B cell (primary cell): ENCODE measurements at regions not wholly inside any gene's neighbourhood (a gene's known extent, or its start where the extent isn't known, plus 50 kb on each side); places are given as distances from the start of the nearest gene placed in this dataset.

Experiments
- ATAC-seq: fragments of 200-7000 bp; cut with Tn5 transposase; one replicate; pipeline ENCODE4 v1.10.0; 2021; ENCODE audit warnings: low read depth, mild to moderate bottlenecking, moderate number of reproducible peaks, moderate library complexity
- CTCF ChIA-PET: fragments of 350-600 bp; sonication (Branson Sonifier 250); formaldehyde crosslinking; loops from one replicate; lab custom pipeline; 2021; ENCODE audit warnings: antibody characterized with exemption, inconsistent platforms; lab: Charles Lee
- POLR2A ChIA-PET: fragments of 350-600 bp; sonication (Branson Sonifier 250); formaldehyde crosslinking; loops from one replicate; lab custom pipeline; 2021; ENCODE audit warnings: antibody characterized with exemption; lab: Charles Lee
- DNase-seq: peaks from one replicate; pipeline ENCODE4 v3.0.0; 2013
- H2AFZ ChIP-seq: 2 replicates; pipeline ENCODE4 v1.6.1; 2012; ENCODE audit warnings: mild to moderate bottlenecking, low read depth, low read length; ENCODE audit not compliant: insufficient read depth, poor library complexity, severe bottlenecking
- H3K27ac ChIP-seq, 2 donors: 1 replicate in 1 of 2; 2 replicates in 1 of 2; pipeline ENCODE4 v1.5.1; 2012 to 2013; ENCODE audit warnings: low read length in 2 of 2, mild to moderate bottlenecking in 2 of 2, moderate library complexity in 1 of 2
- H3K27me3 ChIP-seq, 4 experiments: fragments of 200-600 bp in 1 of 4; sonication (generic) in 1 of 4; replicated peaks in 1 of 4; 1 replicate in 2 of 4; 2 replicates in 2 of 4; pipeline versions ENCODE4 v1.6.1 to v1.7.0; 2013 to 2016; ENCODE audit warnings: low read length in 3 of 4, mild to moderate bottlenecking in 2 of 4, mixed read lengths in 1 of 4, moderate library complexity in 1 of 4; ENCODE audit not compliant: insufficient read depth in 4 of 4, control insufficient read depth in 3 of 4; ENCODE audit errors: control extremely low read depth in 1 of 4
- H3K36me3 ChIP-seq, 2 experiments: replicated peaks in 1 of 2; 1 replicate in 1 of 2; 2 replicates in 1 of 2; pipeline versions ENCODE4 v1.6.1 to v1.7.1; 2013; ENCODE audit warnings: low read length in 1 of 2; ENCODE audit not compliant: insufficient read depth in 2 of 2, control insufficient read depth in 1 of 2; ENCODE audit errors: control extremely low read depth in 1 of 2, extremely low read depth in 1 of 2
- H3K4me1 ChIP-seq, 2 donors: fragments of 200-600 bp in 1 of 2; sonication (generic) in 1 of 2; 1 replicate in 1 of 2; 2 replicates in 1 of 2; pipeline versions ENCODE4 v1.5.1 to v1.6.1; 2013 to 2017; ENCODE audit warnings: low read length in 2 of 2; ENCODE audit not compliant: control insufficient read depth in 2 of 2, insufficient read depth in 2 of 2
- H3K4me2 ChIP-seq: replicated peaks from 2 replicates; pipeline ENCODE3; 2012; ENCODE audit warnings: mild to moderate bottlenecking, low read depth, low read length; ENCODE audit not compliant: poor library complexity, severe bottlenecking
- H3K4me3 ChIP-seq, 5 experiments: fragments of 200-600 bp in 1 of 5; sonication (generic) in 1 of 5; 1 replicate in 3 of 5; 2 replicates in 2 of 5; pipeline versions ENCODE4 v1.5.1 to v1.7.0; 2011 to 2016; ENCODE audit warnings: low read length in 4 of 5, mild to moderate bottlenecking in 4 of 5, low read depth in 2 of 5, control low read depth in 1 of 5, moderate library complexity in 1 of 5; ENCODE audit not compliant: insufficient read depth in 1 of 5; ENCODE audit errors: control extremely low read depth in 1 of 5, extremely low read depth in 1 of 5
- H3K79me2 ChIP-seq: fragments of 200-600 bp; sonication (generic); one replicate; pipeline ENCODE4 v1.6.0; 2016; ENCODE audit warnings: low read length; ENCODE audit not compliant: control insufficient read depth, insufficient read depth
- H3K9ac ChIP-seq: fragments of 200-600 bp; sonication (generic); 2 replicates; pipeline ENCODE4 v1.6.1; 2017; ENCODE audit warnings: mild to moderate bottlenecking, low read length, moderate library complexity
- H3K9me3 ChIP-seq, 3 donors: one replicate each; pipeline versions ENCODE4 v1.6.1 to v1.7.1; 2013; ENCODE audit warnings: low read length in 2 of 3; ENCODE audit not compliant: control insufficient read depth in 2 of 3, insufficient read depth in 1 of 3; ENCODE audit errors: control extremely low read depth in 1 of 3
- H4K20me1 ChIP-seq: 2 replicates; pipeline ENCODE4 v1.6.0; 2012; ENCODE audit warnings: mild to moderate bottlenecking, low read length; ENCODE audit not compliant: insufficient read depth, control insufficient read depth, poor library complexity, severe bottlenecking
- H3K27ac Mint-ChIP-seq: one replicate; pipeline ENCODE4 v1.8.0; 2021; ENCODE audit warnings: mixed read lengths
- H3K27me3 Mint-ChIP-seq: one replicate; pipeline ENCODE4 v1.8.0; 2021; ENCODE audit warnings: mixed read lengths
- H3K4me1 Mint-ChIP-seq: one replicate; pipeline ENCODE4 v1.8.0; 2021; ENCODE audit warnings: mixed read lengths
- H3K4me3 Mint-ChIP-seq: one replicate; pipeline ENCODE4 v1.8.0; 2021; ENCODE audit warnings: mixed read lengths
- H3K9me3 Mint-ChIP-seq: one replicate; pipeline ENCODE4 v1.8.0; 2022; ENCODE audit warnings: mixed read lengths; ENCODE audit not compliant: insufficient read depth
- EZH2 ChIP-seq: IDR thresholded peaks from 2 replicates; pipeline ENCODE4 v1.6.1; 2012; ENCODE audit warnings: borderline replicate concordance, low read depth, mild to moderate bottlenecking, moderate library complexity, low read length; ENCODE audit not compliant: insufficient read depth, poor library complexity, severe bottlenecking
- WGBS: methylation state at CpG from one replicate; pipeline ENCODE4 v1.1.5; 2013; ENCODE audit warnings: missing lambda C conversion rate; ENCODE audit not compliant: insufficient coverage; 5-methylcytosine and 5-hydroxymethylcytosine counted together
- intact Hi-C: fragments of 100-400 bp; cut with micrococcal nuclease; formaldehyde crosslinking; loops from one replicate; pipeline ENCODE4 v1.10.0; 2022
- TF ChIP-seq, protein P1 (sequence below): fragments of 200-600 bp; IDR thresholded peaks from one replicate; pipeline ENCODE4 v1.8.0; 2022; ENCODE audit warnings: antibody characterized with exemption, mild to moderate bottlenecking

- intact Hi-C loops = no loop called here
- Mint-ChIP-seq H3K27ac (no peak overlapping the region), H3K9me3 (no peaks in the 10 kb centered on the region), H3K4me1 (no peaks in the 10 kb centered on the region), H3K27me3 (no peaks in the 10 kb centered on the region), H3K4me3 (no peak overlapping the region)
- H3K4me2 ChIP-seq = no peak overlapping the region
- H3K27ac ChIP-seq = no peak overlapping the region
- no peaks in the 10 kb centered on the region for H3K27me3 ChIP-seq
- H2AFZ ChIP-seq = no peak overlapping the region
- no peaks in the 10 kb centered on the region for H4K20me1 ChIP-seq
- ChIA-PET POLR2A (interaction anchor here (0.7 kb wide), 1 partner anchor 158 kb away, joined by 6 read pairs; no protein-coding TSS in a partner anchor), CTCF (interaction anchor here (0.6 kb wide), 1 partner anchor 1315 kb away, joined by 5 read pairs; no protein-coding TSS in a partner anchor)
- H3K4me1 ChIP-seq = no peaks in the 10 kb centered on the region
- no CpG with 5 or more reads among the region's 1 CpG for WGBS
- H3K9me3 ChIP-seq = no peaks in the 10 kb centered on the region
- TF ChIP-seq, protein P1, sequence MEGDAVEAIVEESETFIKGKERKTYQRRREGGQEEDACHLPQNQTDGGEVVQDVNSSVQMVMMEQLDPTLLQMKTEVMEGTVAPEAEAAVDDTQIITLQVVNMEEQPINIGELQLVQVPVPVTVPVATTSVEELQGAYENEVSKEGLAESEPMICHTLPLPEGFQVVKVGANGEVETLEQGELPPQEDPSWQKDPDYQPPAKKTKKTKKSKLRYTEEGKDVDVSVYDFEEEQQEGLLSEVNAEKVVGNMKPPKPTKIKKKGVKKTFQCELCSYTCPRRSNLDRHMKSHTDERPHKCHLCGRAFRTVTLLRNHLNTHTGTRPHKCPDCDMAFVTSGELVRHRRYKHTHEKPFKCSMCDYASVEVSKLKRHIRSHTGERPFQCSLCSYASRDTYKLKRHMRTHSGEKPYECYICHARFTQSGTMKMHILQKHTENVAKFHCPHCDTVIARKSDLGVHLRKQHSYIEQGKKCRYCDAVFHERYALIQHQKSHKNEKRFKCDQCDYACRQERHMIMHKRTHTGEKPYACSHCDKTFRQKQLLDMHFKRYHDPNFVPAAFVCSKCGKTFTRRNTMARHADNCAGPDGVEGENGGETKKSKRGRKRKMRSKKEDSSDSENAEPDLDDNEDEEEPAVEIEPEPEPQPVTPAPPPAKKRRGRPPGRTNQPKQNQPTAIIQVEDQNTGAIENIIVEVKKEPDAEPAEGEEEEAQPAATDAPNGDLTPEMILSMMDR = no peak
- no peak for TF ChIP-seq EZH2
- H3K79me2 ChIP-seq = no peaks in the 10 kb centered on the region
- peaks cover 5 to 21% of the 10 kb centered on the region in 2 experiments for H3K36me3 ChIP-seq
- H3K9ac ChIP-seq = no peak overlapping the region
- ATAC-seq = no peak
- H3K4me3 ChIP-seq = no peak overlapping the region
- DNase-seq = no peak
These were observed 323.6 kb downstream of the KLF12 start for GRCh38 chr13:73810647-73811046.

- no peaks in the 10 kb centered on the region for H3K9me3 Mint-ChIP-seq
- no peaks in the 10 kb centered on the region for H3K27me3 ChIP-seq
- CTCF ChIA-PET = no interaction called here
- ATAC-seq (no peak), DNase-seq (no peak)
- no peak overlapping the region for H3K4me3 Mint-ChIP-seq
- H3K4me3 ChIP-seq = no peak overlapping the region
- intact Hi-C loops = no loop called here
- POLR2A ChIA-PET = no interaction called here
- no peaks in the 10 kb centered on the region for H3K4me1 Mint-ChIP-seq
- TF ChIP-seq EZH2 = no peak
- TF ChIP-seq, protein P1 = no peak
- WGBS = no CpG with 5 or more reads among the region's 1 CpG
- no peak overlapping the region for H3K9ac ChIP-seq
- H3K4me2 ChIP-seq = no peak overlapping the region
- no peaks in the 10 kb centered on the region for H3K79me2 ChIP-seq
- no peaks in the 10 kb centered on the region for H3K27me3 Mint-ChIP-seq
- peaks cover 5 to 21% of the 10 kb centered on the region in 2 experiments for H3K36me3 ChIP-seq
- H3K9me3 ChIP-seq = no peaks in the 10 kb centered on the region
- H3K4me1 ChIP-seq = no peaks in the 10 kb centered on the region
- no peak overlapping the region for H3K27ac Mint-ChIP-seq
- no peak overlapping the region for H2AFZ ChIP-seq
- H4K20me1 ChIP-seq = no peaks in the 10 kb centered on the region
- H3K27ac ChIP-seq = no peak overlapping the region
These were observed 324.6 kb downstream of the KLF12 start for GRCh38 chr13:73809561-73809960.
